Breast epithelium (tissue), 4 donors: ENCODE measurements at regions not wholly inside any gene's neighbourhood (a gene's known extent, or its start where the extent isn't known, plus 50 kb on each side); places are given as distances from the start of the nearest gene placed in this dataset.
A peak's percentile ranks its signal among the peaks of the same experiment; 100 is the strongest.
"Not testable (repeated sequence)": the region's sequence is repeated elsewhere in the genome, so short reads cannot be mapped to it uniquely, and the experiment has no call there.

Experiments used
- DNase-seq, 2 donors: peaks; one replicate each; pipeline ENCODE4 v3.0.0-alpha.2; 2019; ENCODE audit warnings: low spot score in 2 of 2
- H3K27ac ChIP-seq, 2 donors: fragments of 200-600 bp; sonication (generic) in 1 of 2; one replicate each; pipeline ENCODE4 v1.5.1; 2016 to 2019; ENCODE audit warnings: mild to moderate bottlenecking in 1 of 2
- H3K27me3 ChIP-seq, 2 donors: fragments of 200-600 bp; sonication (generic) in 1 of 2; one replicate each; pipeline versions ENCODE4 v1.5.1 to v1.6.0; 2017 to 2019; ENCODE audit warnings: control low read depth in 1 of 2, mild to moderate bottlenecking in 1 of 2
- H3K36me3 ChIP-seq: fragments of 200-600 bp; one replicate; pipeline ENCODE4 v1.5.1; 2019
- H3K4me1 ChIP-seq, 2 donors: fragments of 200-600 bp; sonication (generic); one replicate each; pipeline ENCODE4 v1.5.1; 2016 to 2019; ENCODE audit warnings: control low read depth in 1 of 2
- H3K4me3 ChIP-seq, 3 donors: fragments of 200-600 bp; sonication (generic); 1 replicate in 2 of 3; 2 replicates in 1 of 3; pipeline ENCODE4 v1.5.1; 2016 to 2019; ENCODE audit warnings: mild to moderate bottlenecking in 3 of 3, moderate library complexity in 2 of 3
- H3K9me3 ChIP-seq, 2 donors: fragments of 200-600 bp; sonication (generic) in 1 of 2; one replicate each; pipeline ENCODE4 v1.5.1; 2016 to 2019; ENCODE audit warnings: control low read depth in 1 of 2
- POLR2A ChIP-seq: fragments of 450-650 bp; IDR thresholded peaks from one replicate; pipeline ENCODE4 v1.6.1; 2016; ENCODE audit warnings: antibody characterized with exemption, mild to moderate bottlenecking, moderate library complexity
- POLR2AphosphoS5 ChIP-seq, 3 donors: sonication (generic); formaldehyde crosslinking; IDR thresholded peaks; one replicate each; pipeline ENCODE4 v1.6.1; 2017; ENCODE audit warnings: antibody characterized with exemption in 3 of 3
- intact Hi-C: fragments of 100-400 bp; cut with DNase I; formaldehyde crosslinking; loops from one replicate; pipeline ENCODE4 v1.15.1; 2023; ENCODE audit warnings: low total_unique reads
- TF ChIP-seq, protein P1 (sequence below), 3 donors: fragments of 450-650 bp; IDR thresholded peaks; one replicate each; pipeline ENCODE4 v1.5.1; 2016 to 2017; ENCODE audit warnings: antibody characterized with exemption in 3 of 3, mild to moderate bottlenecking in 3 of 3, moderate library complexity in 3 of 3

DNA sequence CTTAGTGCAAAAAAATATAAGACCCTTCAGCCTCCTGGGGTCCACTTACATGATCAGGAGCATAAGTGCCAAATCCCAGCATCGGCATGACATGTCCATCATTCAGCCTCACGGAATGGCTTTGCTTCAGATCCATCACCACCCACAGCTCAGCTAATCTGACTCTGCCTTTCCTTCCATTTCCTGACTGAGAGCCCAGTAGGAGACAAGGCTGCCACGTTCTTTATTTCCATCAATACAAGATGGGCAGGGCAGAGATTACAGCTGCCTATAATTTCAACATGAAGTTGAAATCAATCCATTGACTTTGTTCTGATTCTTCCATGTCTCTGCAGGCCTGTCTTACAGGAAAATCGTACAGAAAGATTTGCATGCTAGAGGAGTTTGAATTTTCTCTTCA, 76.4 kb upstream of the UCN3 start:
- H3K9me3 ChIP-seq, result no peaks in the 10 kb centered on the region
- DNase-seq, result no peak
- no peak overlapping the region for H3K4me3 ChIP-seq
- no peaks in the 10 kb centered on the region for H3K4me1 ChIP-seq
- H3K36me3 ChIP-seq, result no peaks in the 10 kb centered on the region
- intact Hi-C loops, result no loop called here
- H3K27me3 ChIP-seq, result no peaks in the 10 kb centered on the region
- no peak overlapping the region for H3K27ac ChIP-seq
- TF ChIP-seq POLR2AphosphoS5 (IDR thresholded peaks at IDR 0.05), result no peak
- TF ChIP-seq, protein P1, sequence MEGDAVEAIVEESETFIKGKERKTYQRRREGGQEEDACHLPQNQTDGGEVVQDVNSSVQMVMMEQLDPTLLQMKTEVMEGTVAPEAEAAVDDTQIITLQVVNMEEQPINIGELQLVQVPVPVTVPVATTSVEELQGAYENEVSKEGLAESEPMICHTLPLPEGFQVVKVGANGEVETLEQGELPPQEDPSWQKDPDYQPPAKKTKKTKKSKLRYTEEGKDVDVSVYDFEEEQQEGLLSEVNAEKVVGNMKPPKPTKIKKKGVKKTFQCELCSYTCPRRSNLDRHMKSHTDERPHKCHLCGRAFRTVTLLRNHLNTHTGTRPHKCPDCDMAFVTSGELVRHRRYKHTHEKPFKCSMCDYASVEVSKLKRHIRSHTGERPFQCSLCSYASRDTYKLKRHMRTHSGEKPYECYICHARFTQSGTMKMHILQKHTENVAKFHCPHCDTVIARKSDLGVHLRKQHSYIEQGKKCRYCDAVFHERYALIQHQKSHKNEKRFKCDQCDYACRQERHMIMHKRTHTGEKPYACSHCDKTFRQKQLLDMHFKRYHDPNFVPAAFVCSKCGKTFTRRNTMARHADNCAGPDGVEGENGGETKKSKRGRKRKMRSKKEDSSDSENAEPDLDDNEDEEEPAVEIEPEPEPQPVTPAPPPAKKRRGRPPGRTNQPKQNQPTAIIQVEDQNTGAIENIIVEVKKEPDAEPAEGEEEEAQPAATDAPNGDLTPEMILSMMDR (IDR thresholded peaks at IDR 0.05), result no peak

DNA sequence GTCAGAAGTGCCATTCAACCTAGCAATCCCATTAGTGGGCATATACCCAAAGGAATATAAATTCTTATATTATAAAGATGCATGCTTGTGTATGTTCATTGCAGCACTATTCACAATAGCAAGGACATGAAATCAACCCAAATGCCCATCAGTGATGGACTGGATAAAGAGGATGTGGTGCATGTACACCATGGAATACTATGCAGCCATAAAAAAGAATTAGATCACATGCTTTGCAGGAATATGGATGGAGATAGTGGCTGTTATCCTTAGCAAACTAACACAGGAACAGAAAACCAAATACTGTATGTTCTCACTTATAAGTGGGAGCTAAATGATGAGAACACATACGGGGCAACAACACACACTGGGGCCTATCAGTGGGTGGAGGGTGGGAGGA, 75.5 kb upstream of the UCN3 start:
- H3K9me3 ChIP-seq, H3K36me3 ChIP-seq, intact Hi-C loops: not testable (repeated sequence)

GRCh38 chr10:5291501-5292195, 73.1 kb upstream of the UCN3 start:
- intact Hi-C loops, result no loop called here
- Histone ChIP-seq H3K9me3 (no peaks in the 10 kb centered on the region), H3K4me1 (no peaks in the 10 kb centered on the region), H3K27ac (peak overlapping the region; percentile 70 to 85), H3K27me3 (no peaks in the 10 kb centered on the region), H3K36me3 (no peaks in the 10 kb centered on the region), H3K4me3 (no peak overlapping the region)
- DNase-seq, result no peak
- TF ChIP-seq, protein P1 (IDR thresholded peaks at IDR 0.05), result no peak
- TF ChIP-seq POLR2AphosphoS5 (IDR thresholded peaks at IDR 0.05), result peak in 2 of 3 donors; percentile 24 to 72

More for the DNA sequence above, 75.5 kb upstream of the UCN3 start:
- H3K27me3 ChIP-seq, DNase-seq, H3K27ac ChIP-seq, H3K4me1 ChIP-seq, H3K4me3 ChIP-seq: not testable (repeated sequence)

DNA sequence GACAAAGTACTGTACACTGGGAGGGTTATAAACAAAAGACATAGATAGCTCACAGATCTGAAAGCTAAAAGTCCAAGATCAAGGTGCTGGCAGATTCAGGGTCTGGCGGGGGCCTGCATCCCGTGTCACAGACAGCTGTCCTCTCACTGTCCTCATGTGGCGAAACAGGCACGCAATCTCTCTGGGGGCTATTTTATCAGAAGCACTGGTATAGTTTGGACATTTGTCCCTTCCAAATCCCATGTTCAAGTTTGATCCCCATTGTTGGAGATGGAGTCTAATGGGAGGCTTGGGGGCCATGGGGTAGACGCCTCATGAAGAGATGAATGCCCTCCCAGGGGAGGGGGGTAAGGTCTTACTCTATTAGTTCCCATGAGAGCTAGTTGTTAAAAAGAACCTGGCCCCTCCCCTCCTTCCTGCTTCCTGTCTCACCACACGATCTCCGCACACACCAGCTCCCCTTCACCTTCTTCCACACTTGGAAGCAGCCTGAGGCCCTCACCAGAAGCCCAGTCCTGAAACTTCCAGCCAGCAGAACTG, 72.5 kb upstream of the UCN3 start:
- Histone ChIP-seq H3K27me3 (no peaks in the 10 kb centered on the region), H3K36me3 (no peaks in the 10 kb centered on the region), H3K4me1 (no peaks in the 10 kb centered on the region), H3K9me3 (no peaks in the 10 kb centered on the region), H3K27ac (peak overlapping the region; percentile 70 to 85), H3K4me3 (no peak overlapping the region)
- intact Hi-C loops, result no loop called here
- TF ChIP-seq, protein P1 (IDR thresholded peaks at IDR 0.05), result no peak
- TF ChIP-seq POLR2AphosphoS5 (IDR thresholded peaks at IDR 0.05) (no peak), POLR2A (no peak)
- no peak for DNase-seq

- H3K36me3 ChIP-seq, DNase-seq, H3K9me3 ChIP-seq, H3K27me3 ChIP-seq, intact Hi-C loops, H3K27ac ChIP-seq, H3K4me1 ChIP-seq, H3K4me3 ChIP-seq: not testable (repeated sequence)
Measured at GRCh38 chr10:5292970-5293369, 71.8 kb upstream of the UCN3 start.

DNA sequence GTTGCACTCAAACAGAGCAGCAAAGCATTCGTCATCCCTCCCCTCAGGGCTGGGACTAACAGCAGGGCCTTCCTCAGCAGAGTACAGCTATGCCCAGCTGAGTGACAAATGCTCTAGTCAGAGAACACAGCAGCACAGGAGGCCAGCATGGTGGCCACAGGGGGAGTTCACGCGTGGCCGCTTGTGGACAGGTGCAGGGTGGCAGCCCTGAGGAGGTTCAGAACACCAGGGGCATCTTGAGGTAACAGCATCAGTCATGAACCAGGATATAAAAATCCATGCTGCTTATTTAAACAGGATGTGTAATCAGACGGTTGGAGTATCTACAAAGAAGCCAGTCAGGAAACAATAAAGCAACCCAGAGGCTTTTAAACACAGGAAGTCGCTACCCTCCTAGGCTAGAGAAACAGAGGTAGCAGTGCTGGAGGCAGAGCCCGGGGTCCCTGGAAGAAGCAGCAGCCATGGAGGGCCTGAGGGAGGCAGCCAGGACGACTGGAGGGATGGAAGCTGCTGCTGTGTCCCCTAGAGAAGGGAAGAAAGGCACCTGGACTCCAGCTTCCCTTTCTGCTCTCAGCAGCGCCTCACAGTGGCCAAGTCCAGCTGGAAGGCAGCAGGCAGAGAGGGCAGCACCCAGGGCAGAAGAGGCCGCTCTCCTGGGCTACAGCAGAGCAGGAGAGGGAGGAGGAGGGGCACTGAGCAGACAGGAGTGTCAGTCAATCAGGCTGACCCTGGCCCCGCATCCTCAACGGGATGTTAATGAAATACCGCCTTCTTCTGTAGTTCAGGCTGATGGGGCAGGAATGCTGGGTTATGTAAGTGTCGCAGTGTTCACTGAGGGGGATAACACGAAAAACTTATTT, 70.8 kb upstream of the UCN3 start:
- H3K4me3 ChIP-seq, result no peak overlapping the region
- DNase-seq, result no peak
- peak overlapping the region in 1 of 2 donors; percentile 25 for H3K27ac ChIP-seq
- no peak for TF ChIP-seq POLR2A
- no peak for TF ChIP-seq POLR2AphosphoS5 (IDR thresholded peaks at IDR 0.05)
- TF ChIP-seq, protein P1 (IDR thresholded peaks at IDR 0.05), result no peak
- intact Hi-C loops, result no loop called here
- no peaks in the 10 kb centered on the region for H3K36me3 ChIP-seq
- no peaks in the 10 kb centered on the region for H3K9me3 ChIP-seq
- H3K27me3 ChIP-seq, result no peaks in the 10 kb centered on the region
- no peaks in the 10 kb centered on the region for H3K4me1 ChIP-seq
